Liver (tissue), 3 donors: ENCODE measurements at regions not wholly inside any gene's neighbourhood (a gene's known extent, or its start where the extent isn't known, plus 50 kb on each side); places are given as distances from the start of the nearest gene placed in this dataset.

Experiments
- ATF3 ChIP-seq: IDR thresholded peaks from 2 replicates; pipeline ENCODE4 v1.6.1; 2016; ENCODE audit warnings: antibody characterized with exemption
- CTCF ChIP-seq: fragments of 150-350 bp; IDR thresholded peaks from 2 replicates; pipeline ENCODE4 v1.5.1; 2017; ENCODE audit warnings: improper control_type of control experiment, low read depth, low read length; ENCODE audit not compliant: missing input control
- EGR1 ChIP-seq, 2 donors: IDR thresholded peaks; 2 replicates each; pipeline ENCODE4 v1.6.1; 2016 to 2018; ENCODE audit warnings: antibody characterized with exemption in 2 of 2, low read depth in 2 of 2
- FOXA1 ChIP-seq: IDR thresholded peaks from 2 replicates; pipeline ENCODE4 v1.6.1; 2016; ENCODE audit warnings: antibody characterized with exemption
- FOXA2 ChIP-seq: IDR thresholded peaks from 2 replicates; pipeline ENCODE4 v1.6.1; 2016; ENCODE audit warnings: antibody characterized with exemption
- HNF4A ChIP-seq, 2 donors: conservative IDR thresholded peaks; 2 replicates each; pipeline ENCODE4 v1.6.1; 2016; ENCODE audit warnings: antibody characterized with exemption in 2 of 2, mild to moderate bottlenecking in 2 of 2
- HNF4G ChIP-seq: IDR thresholded peaks from 2 replicates; pipeline ENCODE4 v1.6.1; 2016; ENCODE audit warnings: antibody characterized with exemption
- JUND ChIP-seq, 2 donors: IDR thresholded peaks; 2 replicates each; pipeline ENCODE4 v1.6.1; 2016; ENCODE audit warnings: antibody characterized with exemption in 2 of 2
- MAX ChIP-seq: IDR thresholded peaks from 2 replicates; pipeline ENCODE4 v1.6.1; 2016; ENCODE audit warnings: antibody characterized with exemption
- RAD21 ChIP-seq, 2 donors: IDR thresholded peaks; 2 replicates each; pipeline ENCODE4 v1.6.1; 2016; ENCODE audit warnings: antibody characterized with exemption in 2 of 2, mild to moderate bottlenecking in 2 of 2
- REST ChIP-seq: IDR thresholded peaks from 2 replicates; pipeline ENCODE4 v1.6.1; 2016; ENCODE audit warnings: antibody characterized with exemption, mild to moderate bottlenecking
- SP1 ChIP-seq: IDR thresholded peaks from 2 replicates; pipeline ENCODE4 v1.6.1; 2018; ENCODE audit warnings: antibody characterized with exemption, mild to moderate bottlenecking
- TAF1 ChIP-seq: conservative IDR thresholded peaks from 2 replicates; pipeline ENCODE4 v1.6.1; 2016; ENCODE audit warnings: antibody characterized with exemption, mild to moderate bottlenecking
- YY1 ChIP-seq: IDR thresholded peaks from 2 replicates; pipeline ENCODE4 v1.6.1; 2016; ENCODE audit warnings: antibody characterized with exemption, mild to moderate bottlenecking
- donor health status: healthy.
- donor health status: healthy.

GRCh38 chr3:186457236-186457635 lies 86.9 kb downstream of the CRYGS start:
- TF ChIP-seq CTCF (no peak), REST (no peak), JUND (IDR thresholded peaks at IDR 0.05) (no peak), HNF4G (no peak), RAD21 (IDR thresholded peaks at IDR 0.05) (no peak), TAF1 (no peak), SP1 (no peak), EGR1 (IDR thresholded peaks at IDR 0.05; ENCODE audit: low read depth in 2 of 2) (no peak), FOXA1 (no peak), HNF4A (conservative IDR thresholded peaks at IDR 0.05) (no peak), MAX (no peak), YY1 (no peak), ATF3 (no peak), FOXA2 (no peak)
